SK-N-MC (cell line): ENCODE measurements at regions not wholly inside any gene's neighbourhood (a gene's known extent, or its start where the extent isn't known, plus 50 kb on each side); places are given as distances from the start of the nearest gene placed in this dataset.

Experiments used
- DNase-seq: peaks from one replicate; pipeline ENCODE4 v3.0.0-alpha.2; 2011; ENCODE audit warnings: low read depth, low spot score
- H3K27ac ChIP-seq: fragments of 200-600 bp; sonication (generic); 2 replicates; pipeline ENCODE4 v1.5.1; 2016; ENCODE audit warnings: mixed run types
- H3K36me3 ChIP-seq: fragments of 200-600 bp; sonication (generic); 2 replicates; pipeline ENCODE4 v1.6.1; 2017; ENCODE audit warnings: antibody characterized with exemption, low read length, mixed read lengths; ENCODE audit not compliant: insufficient read depth
- H3K4me3 ChIP-seq: fragments of 200-600 bp; sonication (generic); 2 replicates; pipeline ENCODE4 v1.5.1; 2016
- H3K9ac ChIP-seq: fragments of 200-600 bp; sonication (generic); 2 replicates; pipeline ENCODE4 v1.8.0; 2017; ENCODE audit warnings: mixed run types, mixed read lengths; ENCODE audit not compliant: insufficient read length
- H3K9me3 ChIP-seq: fragments of 200-600 bp; sonication (generic); 2 replicates; pipeline ENCODE4 v1.6.1; 2017; ENCODE audit warnings: low read depth, mild to moderate bottlenecking, antibody characterized with exemption, low read length, moderate library complexity, mixed read lengths
- EZH2 ChIP-seq: fragments of 200-600 bp; sonication (generic); IDR thresholded peaks from one replicate; pipeline ENCODE4 v1.6.1; 2017; ENCODE audit warnings: antibody characterized with exemption
- FOXP2 ChIP-seq: optimal IDR thresholded peaks from 2 replicates; pipeline ENCODE3; 2011; ENCODE audit warnings: mild to moderate bottlenecking, moderate library complexity; ENCODE audit not compliant: insufficient read depth; ENCODE audit errors: extremely low read length, control extremely low read depth
- POLR2AphosphoS5 ChIP-seq: IDR thresholded peaks from 2 replicates; pipeline ENCODE4 v1.6.1; 2012; ENCODE audit warnings: mild to moderate bottlenecking, low read depth, low read length, borderline replicate concordance

DNA sequence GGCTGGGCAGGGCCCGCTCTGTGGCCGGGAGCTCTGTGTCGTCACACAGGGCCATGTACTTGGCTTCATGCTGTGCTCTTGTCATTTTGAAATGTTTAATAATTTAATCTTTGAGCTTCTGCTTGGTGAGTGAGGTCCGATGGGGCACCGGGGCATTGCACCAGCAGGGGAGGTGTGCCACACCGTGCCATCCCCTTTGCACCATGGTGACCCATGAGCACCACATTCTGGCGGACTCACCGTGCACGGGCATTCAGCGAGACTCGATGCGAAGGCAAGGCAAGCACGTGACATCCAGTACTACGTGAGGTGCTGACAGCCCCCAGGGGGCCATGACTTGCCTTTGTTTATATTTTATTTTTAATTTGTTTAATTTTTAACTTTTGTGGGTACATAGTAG is 204.3 kb downstream of the URI1 start:
- DNase-seq: no peak
- no peak overlapping the region for H3K27ac ChIP-seq

GRCh38 chr19:30148039-30148790 is 206.2 kb downstream of the URI1 start:
- H3K27ac ChIP-seq: no peak overlapping the region
- H3K4me3 ChIP-seq: no peak overlapping the region
- no peak overlapping the region for H3K9ac ChIP-seq
- no peak for DNase-seq
- no peaks in the 10 kb centered on the region for H3K36me3 ChIP-seq
- H3K9me3 ChIP-seq: no peaks in the 10 kb centered on the region
- TF ChIP-seq EZH2 (no peak), FOXP2 (no peak), POLR2AphosphoS5 (no peak)

More for the DNA sequence above, 204.3 kb downstream of the URI1 start:
- Histone ChIP-seq H3K4me3 (no peak overlapping the region), H3K36me3 (no peaks in the 10 kb centered on the region), H3K9ac (no peak overlapping the region), H3K9me3 (no peaks in the 10 kb centered on the region)
- no peak for TF ChIP-seq EZH2
- TF ChIP-seq POLR2AphosphoS5: no peak
- no peak for TF ChIP-seq FOXP2

DNA sequence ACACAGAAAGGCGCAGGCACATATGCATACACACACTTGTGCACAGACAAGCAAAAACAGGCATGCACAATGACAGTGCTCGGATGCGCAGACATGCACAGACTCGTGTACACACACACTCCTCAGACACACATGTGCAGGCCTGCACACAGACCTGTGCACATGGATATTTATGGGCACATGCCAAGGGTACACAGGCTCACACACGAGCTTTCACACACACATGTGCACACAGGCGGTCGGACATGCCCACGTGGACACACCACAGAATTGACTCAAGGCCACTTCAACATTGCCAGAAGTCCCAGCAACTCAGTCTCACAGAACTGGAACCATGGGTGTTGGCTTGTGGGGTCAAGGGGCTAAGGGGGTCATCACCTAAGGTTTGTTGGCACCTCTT is 206.8 kb downstream of the URI1 start:
- Histone ChIP-seq H3K9me3 (no peaks in the 10 kb centered on the region), H3K36me3 (no peaks in the 10 kb centered on the region), H3K4me3 (no peak overlapping the region), H3K27ac (no peak overlapping the region), H3K9ac (no peak overlapping the region)
- TF ChIP-seq POLR2AphosphoS5 (no peak), FOXP2 (no peak), EZH2 (no peak)
- DNase-seq: no peak

- H3K4me3 ChIP-seq: no peak overlapping the region
- no peak for DNase-seq
- no peaks in the 10 kb centered on the region for H3K9me3 ChIP-seq
- H3K27ac ChIP-seq: no peak overlapping the region
- no peak overlapping the region for H3K9ac ChIP-seq
- TF ChIP-seq EZH2: no peak
- no peak for TF ChIP-seq FOXP2
- TF ChIP-seq POLR2AphosphoS5: no peak
- no peaks in the 10 kb centered on the region for H3K36me3 ChIP-seq
Measured at GRCh38 chr19:30149300-30149699, 207.3 kb downstream of the URI1 start.

DNA sequence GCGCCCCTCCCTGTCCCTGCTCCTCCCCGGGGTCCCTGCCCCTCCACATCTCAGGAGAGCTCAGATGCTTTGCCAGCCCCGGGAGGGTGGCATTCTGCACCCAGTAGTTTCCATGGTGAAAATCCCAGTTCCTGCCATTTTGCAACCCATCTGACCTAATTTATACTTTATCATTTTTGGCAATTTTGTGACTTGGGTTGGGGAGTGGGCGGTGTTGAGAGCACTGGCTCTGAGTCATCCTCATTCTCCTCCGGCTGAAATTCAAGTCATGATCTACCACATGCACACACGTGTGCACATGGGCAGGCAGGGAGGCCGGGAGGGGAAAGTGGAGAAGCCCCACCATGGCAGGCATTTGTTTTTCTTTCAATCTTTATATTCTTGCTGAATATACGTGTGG is 208.6 kb downstream of the URI1 start:
- no peak for TF ChIP-seq EZH2
- TF ChIP-seq FOXP2: no peak
- DNase-seq: no peak
- Histone ChIP-seq H3K36me3 (no peaks in the 10 kb centered on the region), H3K9me3 (no peaks in the 10 kb centered on the region), H3K27ac (no peak overlapping the region), H3K4me3 (no peak overlapping the region), H3K9ac (no peak overlapping the region)

DNA sequence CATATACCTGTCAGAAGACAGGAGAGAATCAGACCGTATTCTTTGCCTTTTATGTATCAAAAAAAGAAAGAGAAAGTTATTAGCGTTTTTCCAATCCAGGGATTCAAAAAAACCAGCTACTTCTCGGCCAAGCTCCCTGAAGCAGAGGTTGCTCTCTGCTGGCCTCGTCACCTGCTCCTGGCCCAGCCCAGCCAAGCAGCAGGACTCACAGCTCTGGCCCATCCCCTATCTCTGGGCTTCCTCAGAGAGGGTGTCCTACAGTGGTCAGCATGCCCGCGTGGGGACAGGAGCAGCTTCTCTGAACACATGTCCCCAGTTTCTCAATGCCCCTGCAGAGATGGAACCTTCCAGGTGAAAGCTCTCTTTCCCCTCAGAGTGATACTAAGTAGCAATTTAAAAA is 209.0 kb downstream of the URI1 start:
- DNase-seq: no peak
- Histone ChIP-seq H3K27ac (no peak overlapping the region), H3K4me3 (no peak overlapping the region), H3K9me3 (no peaks in the 10 kb centered on the region), H3K36me3 (no peaks in the 10 kb centered on the region), H3K9ac (no peak overlapping the region)
- TF ChIP-seq EZH2 (no peak), FOXP2 (no peak), POLR2AphosphoS5 (no peak)

DNA sequence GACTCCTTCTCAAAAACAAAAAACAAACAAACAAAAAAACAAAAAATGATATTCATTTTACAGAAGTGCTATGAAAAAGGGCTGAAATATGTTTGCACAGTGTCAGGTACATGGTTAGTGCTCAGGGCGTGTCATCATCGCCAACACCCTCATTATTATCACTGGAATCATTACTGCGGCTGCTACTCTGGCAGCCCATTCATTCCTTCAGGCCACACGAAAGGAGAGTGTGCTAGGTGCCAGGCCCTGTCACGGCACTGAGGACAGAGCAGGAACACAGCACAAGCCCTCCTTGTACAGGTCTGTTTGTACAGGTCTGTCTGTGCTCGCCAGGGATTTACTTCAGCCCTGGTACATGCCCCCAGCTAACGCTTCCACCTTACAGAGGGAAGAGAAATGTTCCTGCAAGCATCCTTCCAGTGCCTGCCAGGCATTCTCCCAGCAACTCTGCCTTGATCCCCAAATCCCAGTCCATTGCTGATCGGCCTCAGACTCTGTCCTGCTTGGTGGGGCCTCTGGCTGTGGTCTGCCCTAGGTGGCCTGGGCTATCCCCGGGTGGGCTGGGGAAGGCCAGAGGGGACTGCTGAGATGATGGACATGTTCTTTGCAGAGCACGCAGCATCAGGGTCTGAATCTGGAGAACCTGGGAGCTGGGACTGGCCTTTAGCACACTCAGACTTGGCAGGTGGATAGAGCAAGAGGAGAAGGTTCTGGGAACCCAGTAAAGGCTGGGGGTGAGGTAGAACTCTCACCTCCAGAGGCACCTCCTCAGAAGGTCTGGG is 210.7 kb downstream of the URI1 start:
- Histone ChIP-seq H3K9ac (no peak overlapping the region), H3K4me3 (no peak overlapping the region), H3K9me3 (no peaks in the 10 kb centered on the region), H3K27ac (no peak overlapping the region), H3K36me3 (no peaks in the 10 kb centered on the region)
- no peak for DNase-seq
- TF ChIP-seq FOXP2 (no peak), EZH2 (no peak), POLR2AphosphoS5 (no peak)

DNA sequence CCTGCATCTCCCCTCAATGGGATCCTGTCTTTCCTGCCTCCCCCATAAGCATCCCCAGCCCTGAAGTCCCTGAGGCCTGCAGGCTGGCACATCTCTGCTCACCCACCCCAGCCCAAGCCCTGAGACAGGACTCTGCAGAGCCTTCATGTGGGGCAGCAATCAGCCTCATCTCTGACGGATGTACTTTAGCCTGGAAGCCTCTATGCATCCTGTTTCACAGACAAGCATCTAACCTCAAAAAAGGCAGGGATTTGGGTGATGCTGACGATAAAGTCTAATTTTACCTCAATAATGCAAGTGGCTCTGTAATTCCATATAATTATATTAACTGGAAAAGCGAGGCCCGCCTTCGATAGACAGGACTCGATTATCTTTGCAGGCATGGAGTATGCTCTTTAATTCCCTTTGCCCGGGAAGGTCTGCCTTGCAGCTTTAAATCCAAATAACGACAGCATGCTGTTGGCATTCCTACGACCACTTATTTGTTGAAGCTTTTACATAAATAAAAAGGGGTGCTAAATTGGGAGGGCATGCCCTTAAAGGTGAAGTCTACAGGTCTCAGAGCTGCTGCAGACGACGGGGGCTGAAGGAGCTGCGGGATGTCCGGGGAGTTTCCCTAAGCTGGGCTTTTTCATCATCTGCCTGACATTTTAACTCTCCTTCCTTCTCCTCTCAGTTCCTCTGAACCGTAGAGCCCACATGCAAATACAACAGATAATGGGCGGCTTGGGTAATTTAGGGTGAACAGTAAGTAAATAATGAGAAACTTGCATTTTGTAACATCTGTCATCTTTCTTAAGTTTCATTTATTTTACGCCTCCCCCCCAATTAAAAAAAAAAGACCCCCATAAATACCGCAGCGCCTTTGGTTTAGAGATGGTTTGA is 211.5 kb downstream of the URI1 start:
- Histone ChIP-seq H3K9me3 (no peaks in the 10 kb centered on the region), H3K27ac (no peak overlapping the region), H3K36me3 (no peaks in the 10 kb centered on the region), H3K9ac (no peak overlapping the region), H3K4me3 (no peak overlapping the region)
- no peak for DNase-seq
- TF ChIP-seq POLR2AphosphoS5 (no peak), FOXP2 (no peak), EZH2 (no peak)
